SK-N-DZ (cell line): ENCODE measurements at regions not wholly inside any gene's neighbourhood (a gene's known extent, or its start where the extent isn't known, plus 50 kb on each side); places are given as distances from the start of the nearest gene placed in this dataset.
"Not testable (repeated sequence)": the region's sequence is repeated elsewhere in the genome, so short reads cannot be mapped to it uniquely, and the experiment has no call there.

Experiments
- DNase-seq: peaks from one replicate; pipeline ENCODE4 v3.0.0-alpha.2; 2015; ENCODE audit warnings: low spot score

DNA sequence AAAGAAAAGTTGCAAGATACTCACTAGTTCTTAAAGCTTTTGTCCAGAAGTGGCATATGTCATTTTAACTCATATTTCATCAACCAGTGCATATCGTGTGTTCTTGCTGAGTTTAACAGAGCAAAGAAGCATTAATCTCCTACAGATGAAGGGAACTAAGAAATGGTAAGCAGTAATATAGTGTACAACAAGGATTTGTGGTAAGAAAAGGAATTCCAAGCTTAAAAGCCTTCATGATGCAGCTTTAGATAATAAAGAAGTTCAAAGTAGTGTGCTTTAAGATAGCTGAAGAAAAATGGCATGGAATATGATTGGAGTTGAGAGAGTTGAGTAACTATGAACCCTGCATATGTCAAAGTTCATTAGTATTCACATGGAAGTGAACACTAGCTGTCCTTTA lies 649.8 kb upstream of the FSHR start:
- DNase-seq = no peak

DNA sequence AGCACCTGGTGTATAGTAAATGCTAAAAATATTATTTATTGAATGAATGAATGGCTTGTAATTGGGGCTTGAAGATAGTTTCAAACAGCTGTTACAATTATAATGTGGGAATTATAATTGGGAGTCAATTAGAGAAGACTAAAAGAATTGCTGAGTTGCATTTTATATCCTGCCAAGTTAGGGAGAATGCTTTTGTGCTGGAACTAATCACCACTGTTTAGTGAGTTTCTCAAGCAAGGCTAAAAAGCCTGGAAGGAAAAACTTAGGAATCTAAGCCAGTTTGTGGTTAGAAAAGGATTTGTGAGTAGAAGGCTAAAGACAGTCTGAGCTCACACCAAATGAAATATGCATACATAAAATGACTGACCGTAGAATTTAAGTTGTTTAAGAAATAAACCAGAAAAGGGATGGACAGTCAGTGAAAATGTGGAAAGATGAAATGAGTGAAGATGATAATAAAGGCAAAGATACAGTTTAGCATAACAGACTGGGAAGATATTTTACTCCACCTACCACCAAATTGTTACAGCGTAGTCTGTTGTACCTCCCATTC lies 647.7 kb upstream of the FSHR start:
- DNase-seq = no peak

DNA sequence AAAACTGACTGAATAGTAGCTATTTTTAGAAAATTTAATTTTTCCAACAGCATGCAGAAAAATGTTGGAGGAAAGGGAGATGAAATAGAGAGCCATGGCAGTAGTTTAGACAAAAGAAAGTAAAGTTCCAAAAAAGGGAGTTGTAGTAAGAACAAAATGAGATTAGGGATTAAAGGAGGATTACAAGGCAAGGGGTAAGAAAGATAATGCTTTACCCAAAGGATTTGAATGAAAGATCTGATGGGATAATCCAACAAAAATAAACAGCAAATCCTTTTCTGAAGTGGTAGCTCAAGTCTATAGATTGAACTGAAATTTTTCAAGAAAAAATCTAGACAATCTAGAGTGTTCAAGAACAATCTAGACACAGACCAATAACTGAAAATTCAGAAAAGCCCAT lies 644.3 kb upstream of the FSHR start:
- DNase-seq = no peak

DNA sequence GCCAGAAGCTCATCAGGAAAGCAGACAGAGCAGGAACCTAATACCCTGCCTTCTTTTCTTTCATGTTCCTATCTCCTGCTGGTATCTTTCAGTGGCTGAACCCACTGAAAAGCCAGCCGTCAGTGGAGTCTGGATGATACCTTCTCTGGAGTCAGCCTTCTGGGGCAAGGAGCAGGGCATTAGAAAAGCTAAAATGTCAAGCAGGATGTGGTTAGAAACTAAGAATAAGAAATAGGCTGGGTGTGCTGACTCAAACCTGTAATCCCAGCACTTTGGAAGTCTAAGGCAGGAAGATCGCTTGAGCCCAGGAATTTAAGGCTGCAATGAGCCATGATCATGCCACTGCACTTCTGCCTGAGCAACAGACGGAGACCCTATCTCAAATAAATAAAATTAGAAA lies 642.0 kb upstream of the FSHR start:
- peak; percentile 1 for DNase-seq

DNA sequence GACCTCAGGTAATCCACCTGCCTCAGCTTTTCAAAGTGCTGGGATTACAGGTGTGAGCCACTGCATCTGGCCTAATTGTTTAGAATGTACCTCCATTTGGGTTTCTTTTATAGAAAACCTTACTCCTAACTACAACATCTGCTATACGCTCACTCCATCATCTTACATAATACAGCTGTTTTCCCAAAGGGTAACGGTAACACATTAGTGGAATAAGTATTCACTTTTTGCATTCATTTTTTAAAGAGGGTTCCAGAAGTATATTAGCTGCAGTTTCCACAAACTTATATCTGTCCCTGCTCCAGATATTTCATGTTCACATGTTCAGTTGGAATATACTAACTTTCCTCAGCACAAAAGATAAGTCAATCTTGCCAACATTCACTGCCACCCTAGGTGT lies 640.1 kb upstream of the FSHR start:
- no peak for DNase-seq

DNA sequence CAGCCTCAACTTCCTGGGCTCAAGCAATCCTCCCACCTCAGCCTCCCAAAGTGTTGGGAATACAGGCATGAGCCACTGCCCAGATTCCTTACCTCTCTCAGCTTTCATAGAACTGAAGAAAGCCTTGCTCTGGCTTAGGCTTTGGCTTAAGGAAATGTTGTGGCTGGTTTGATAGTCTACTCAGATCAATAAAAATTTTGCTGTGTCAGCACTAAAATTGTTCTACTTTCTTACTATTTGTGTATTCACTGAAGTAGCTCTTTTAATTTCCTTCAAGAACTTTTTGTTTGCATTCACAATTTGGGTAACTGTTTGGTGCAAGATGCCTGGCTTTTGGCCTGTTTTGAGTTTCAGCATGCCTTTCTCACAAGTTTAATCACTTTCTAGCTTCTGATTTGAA lies 634.0 kb upstream of the FSHR start:
- DNase-seq = no peak

DNA sequence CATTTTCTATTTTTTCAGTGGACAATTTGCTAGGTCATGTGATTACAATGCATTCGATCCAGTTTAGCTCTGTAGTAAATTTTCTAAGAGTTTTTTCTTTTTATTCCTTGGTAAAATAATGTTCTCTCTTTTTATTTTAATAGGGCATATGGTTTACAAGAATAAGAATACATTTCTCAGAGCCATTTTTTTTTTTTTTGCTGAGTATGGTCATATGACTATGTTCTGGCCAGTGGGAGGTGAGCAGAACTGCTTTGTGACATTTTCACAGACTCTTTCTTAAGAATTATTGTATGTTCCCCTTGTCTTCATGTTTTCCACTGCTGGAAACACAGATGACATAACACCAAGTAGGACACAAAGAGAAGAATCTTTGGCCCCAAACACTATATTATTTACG lies 626.6 kb upstream of the FSHR start:
- DNase-seq = no peak

DNA sequence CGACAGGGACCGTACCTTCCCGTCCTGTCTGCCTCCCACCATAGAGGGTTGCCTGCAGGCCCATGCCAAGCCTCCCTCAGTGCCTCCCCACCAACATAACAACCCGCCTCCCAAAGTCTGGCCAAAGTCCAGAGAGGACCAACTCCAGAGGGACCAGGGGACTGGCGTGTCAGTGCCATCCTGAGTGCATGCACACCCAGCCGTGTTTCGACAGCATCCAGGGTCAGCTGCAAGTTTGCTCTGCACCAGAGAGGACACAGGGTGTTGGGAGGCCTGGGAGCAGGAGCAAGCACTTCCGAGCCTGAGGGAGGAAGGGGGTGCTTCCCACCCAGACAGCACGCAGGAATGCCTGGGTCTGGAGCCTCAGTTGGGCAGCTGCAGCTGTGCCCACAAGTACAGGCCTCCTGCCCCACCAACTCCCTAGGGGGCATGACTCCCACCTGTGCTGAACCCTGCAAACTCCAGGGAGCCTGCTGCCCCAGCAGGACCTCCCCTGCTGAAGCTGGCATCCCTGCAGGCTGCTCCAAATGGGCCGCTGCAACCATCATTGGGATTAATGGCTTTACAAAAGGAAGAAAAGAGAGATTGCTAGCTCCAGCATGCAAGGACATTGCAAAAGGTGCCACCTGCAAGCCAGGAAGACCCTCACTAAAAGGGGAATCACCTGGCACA lies 618.1 kb upstream of the FSHR start:
- DNase-seq = no peak

DNA sequence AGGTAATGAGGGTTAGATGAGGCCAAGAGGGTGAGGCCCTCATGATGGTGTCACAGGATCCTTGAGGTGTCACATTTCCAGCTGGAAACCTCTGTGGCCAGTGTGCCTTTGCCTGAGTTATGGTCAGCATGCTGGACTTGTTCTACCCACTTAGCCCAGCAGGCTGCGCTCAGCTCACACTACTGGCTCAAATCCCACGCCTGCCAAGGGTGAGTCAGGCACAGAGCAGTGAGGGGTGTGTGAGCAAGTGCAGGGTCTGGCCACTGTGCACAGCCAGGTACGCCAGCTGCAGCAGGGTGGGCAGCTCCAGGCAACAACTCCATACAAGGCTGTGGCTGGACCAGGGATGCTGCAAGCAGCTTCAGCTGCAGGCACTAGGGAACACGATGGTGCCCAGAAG lies 616.6 kb upstream of the FSHR start:
- peak; percentile 10 for DNase-seq

DNA sequence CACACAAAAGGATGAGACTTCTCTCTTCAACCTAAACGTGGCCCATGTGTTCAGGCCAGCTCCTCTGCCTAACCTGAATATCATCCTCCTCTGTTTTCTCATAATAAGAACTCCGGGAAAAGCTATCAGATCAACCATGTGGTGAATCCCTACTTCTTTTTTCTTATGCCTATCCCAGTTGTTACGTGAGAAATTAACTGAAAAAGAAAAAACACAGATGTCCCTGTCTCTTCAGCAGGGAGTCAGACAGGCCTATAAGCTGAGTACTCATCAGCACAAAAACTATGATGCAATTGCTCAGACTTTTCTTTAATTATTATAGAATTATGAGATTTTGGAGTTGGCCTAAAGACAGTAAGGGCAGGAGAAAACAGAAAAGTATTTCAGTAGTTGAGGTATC lies 613.0 kb upstream of the FSHR start:
- DNase-seq = no peak

DNA sequence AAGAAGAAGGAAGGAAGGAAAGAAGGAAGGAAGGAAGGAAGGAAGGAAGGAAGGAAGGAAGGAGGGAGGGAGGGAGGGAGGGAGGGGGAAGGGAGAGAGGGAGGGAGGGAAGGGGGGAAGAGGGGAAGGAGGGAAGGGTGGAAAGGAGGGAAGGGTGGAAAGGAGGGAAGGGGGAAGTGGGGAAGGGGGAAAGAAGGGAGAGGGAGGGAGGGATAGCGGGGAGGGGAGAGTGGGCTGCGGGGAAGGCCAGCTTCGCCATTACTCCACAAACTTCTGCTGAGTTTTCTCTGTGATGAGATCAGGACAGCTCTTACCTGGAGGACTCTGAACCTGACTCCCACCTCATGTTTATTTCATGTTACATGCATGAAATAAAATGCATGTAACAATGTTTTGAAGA lies 601.5 kb upstream of the FSHR start:
- no peak for DNase-seq

DNA sequence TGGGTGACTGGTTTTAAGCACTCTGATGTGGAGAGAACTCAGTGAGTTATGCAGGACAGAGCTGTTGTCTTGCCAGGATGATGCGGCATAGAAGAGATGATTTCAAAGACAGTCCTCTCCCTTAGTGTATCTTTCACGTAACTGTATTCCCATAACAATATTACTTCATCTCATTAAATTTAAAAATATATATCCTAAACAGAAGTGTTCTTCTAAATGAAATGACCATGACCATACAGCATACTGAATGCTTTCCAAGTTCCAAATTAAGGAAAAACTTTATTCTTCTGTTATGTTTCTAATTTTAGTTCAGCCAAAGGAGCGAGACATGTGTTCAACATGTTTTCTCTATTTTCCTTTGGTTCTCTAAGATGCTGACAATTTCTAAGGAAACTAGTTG lies 600.1 kb upstream of the FSHR start:
- DNase-seq = no peak

DNA sequence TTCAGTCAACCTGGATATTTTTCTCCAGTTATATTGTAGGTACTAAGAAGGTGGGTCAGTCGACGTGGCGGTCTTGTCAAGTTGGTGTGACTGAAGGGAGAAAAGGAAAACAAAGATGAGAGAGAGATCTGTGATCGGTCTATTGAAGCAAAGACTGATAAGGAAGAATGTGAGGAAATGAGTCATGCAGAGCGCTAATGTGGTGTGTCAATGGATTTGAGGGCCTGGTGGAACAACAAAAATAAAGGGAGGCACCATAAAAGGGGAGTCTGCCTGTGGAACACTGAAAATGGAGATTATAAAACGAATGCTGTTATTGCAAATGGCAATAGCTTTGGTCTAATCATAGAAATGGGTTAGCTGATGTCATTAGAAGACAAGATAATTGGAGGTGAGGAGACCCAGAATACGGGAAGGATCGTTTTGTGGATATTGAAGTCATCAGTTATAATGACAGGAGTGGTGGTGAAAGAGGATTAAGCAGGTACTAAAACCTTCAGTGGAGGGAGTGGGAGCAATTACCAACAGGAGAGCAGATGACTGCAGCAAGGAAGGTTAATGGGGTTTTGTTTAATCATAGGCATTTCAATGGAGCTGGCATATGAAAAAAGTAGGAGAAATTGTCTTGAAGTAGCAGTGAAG lies 599.1 kb upstream of the FSHR start:
- peak; percentile 98 for DNase-seq

DNA sequence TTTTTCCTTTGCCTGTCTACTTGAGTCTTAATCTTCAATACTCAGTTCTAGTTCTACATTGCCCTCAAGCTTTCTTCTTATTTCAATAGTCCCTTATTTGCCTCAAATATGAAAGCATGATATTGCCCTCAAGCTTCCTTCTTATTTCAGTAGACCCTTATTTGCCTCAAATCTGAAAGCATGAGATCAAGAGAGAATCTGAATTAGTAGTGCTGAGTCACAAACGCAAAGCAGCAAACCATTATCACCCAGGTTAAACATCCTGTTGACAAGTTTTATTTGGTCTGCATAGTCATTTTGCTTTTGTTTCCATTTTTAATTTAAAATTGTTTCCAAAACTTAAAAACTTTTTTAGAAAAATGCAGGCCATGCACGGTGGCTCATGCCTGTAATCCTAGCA lies 583.3 kb upstream of the FSHR start:
- no peak for DNase-seq

DNA sequence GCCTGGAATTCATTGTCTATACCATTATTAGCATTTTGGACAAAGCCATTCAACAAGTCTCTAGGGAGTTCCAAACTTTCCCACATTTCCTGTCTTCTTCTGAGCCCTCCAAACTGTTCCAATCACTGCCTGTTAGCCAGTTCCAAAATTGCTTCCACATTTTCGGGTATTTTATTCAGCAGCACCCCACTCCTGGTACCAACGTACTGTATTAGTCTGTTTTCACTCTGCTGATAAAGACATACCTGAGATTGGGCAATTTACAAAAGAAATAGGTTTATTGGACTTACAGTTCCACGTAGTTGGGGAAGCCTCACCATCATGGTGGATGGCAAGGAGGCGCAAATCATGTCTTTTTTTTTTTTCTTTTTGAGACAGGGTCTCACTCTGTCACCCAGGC lies 578.6 kb upstream of the FSHR start:
- DNase-seq = not testable (repeated sequence)

DNA sequence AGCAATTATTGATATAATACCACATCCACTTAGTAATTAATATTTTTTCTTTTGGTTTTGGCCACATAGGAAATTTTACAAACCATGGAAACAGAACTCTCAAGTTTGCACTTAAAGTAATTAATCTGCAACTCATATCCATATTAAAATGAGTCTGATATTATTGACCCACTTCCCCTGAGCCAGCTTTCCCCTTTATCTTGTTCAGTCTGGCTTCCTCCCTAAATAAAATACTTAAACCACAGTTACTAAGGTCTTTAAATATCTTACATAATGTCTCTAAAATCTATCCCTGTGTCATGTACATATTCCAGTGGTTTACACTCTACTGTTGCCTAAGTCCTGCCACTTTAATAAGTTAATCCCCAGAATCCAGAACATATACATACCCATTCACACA lies 564.9 kb upstream of the FSHR start:
- DNase-seq = no peak

DNA sequence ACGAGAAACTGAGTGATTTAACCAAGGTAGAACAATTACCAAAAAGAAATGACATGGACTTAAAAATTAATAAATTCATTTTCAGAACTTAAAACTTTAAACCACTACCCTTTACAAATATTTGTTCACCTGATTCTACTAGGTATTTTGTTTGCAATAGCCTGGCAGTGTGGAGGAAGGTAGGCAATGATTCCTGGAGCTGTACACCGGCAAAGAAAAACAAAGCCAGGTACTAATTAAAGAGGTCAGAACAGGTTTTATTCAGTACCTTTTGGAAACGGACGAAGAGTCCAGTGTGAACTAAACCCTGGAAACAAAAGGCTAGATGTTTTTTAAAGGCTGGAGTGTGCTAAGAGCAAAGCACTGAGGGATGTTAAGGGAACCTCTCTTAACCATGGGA lies 561.3 kb upstream of the FSHR start:
- no peak for DNase-seq

DNA sequence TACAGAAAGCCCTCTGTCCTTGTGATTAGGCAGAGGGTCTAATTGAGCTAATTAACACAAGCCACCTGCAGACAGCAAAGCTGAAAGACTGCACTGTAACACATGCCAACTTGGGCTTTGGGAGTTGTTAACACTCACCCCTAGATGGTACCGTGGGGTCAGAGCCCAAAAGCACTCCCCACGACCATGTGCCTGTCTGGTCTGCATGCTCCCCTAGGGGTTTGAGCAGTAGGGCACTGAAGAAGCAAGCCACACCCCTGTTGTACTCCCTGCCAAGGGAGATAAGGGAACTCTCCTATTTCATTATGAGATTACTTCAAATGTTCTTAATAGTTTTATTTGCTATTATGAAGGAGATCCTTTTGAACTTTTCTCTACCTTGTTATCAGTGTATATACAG lies 560.1 kb upstream of the FSHR start:
- DNase-seq = no peak

DNA sequence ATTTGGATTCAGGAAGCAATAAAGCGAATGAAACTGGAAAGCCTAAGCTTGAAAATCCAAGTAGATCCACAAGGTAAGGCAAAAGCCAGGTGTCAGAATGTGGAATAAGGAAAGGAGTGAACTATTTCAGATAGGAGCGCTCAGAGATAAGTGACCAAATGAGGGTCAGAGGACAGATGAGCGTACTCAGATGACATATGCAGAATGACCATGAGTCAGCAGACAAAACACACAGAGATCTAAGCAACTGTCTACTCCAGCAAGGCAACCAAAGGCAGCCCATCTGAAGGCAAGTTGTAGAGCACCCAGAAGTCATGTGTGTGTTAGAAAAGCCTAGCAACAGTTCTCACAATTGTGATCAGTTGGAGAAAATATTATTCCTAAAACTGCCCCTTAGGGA lies 548.4 kb upstream of the FSHR start:
- no peak for DNase-seq

DNA sequence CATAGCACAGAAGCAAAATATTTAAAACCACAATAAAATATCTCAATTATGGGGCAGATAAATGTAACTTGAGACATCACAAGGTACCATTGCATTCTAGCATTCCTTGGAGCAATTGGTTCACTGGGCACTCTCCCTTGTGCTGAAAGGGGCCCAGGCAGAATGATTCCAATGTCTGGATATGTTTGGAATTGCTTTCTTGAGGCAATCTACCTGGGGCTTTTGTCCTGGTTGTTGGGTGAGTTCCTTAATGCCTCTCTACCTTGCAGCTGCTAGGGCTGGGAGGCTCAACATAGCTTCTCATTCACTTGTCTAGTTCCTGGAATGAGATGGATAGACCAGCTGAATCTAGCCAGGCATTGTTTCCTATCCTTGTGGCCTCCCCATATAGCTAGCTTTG lies 539.6 kb upstream of the FSHR start:
- no peak for DNase-seq

DNA sequence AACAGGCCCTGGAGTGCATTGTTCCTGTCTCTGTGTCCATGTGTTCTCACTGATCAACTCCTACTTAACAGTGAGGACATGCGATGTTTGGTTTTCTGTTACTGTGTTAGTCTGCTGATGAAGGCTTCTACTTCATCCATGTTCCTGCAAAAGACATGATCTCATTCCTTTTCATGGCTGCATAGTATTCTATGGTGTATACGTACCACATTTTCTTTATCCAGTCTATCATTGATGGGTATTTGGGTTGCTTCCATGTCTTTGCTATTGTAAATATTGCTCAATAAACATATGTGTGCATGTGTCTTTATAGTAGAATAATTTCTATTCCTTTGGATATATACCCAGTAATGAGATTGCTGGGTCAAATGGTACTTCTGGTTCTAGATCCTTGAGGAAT lies 537.7 kb upstream of the FSHR start:
- DNase-seq = not testable (repeated sequence)

DNA sequence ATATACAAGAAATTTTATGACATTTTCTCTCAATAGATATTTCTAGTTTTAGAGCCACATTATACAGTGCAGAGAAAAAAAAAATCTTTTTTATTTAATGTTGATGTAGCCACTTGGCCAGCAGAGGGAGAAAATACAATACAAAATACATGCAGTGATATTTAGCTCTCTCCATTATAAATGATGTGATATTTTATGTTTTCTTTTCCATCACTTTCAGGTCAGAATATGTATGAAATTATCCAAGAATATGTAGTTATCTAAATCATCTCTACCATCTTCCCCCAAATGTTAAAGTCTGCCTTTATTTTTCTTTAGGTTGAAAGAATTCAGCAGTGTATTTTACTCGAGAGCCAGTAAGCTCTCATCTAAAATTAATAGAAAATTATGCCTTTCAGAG lies 533.6 kb upstream of the FSHR start:
- DNase-seq = peak; percentile 13

DNA sequence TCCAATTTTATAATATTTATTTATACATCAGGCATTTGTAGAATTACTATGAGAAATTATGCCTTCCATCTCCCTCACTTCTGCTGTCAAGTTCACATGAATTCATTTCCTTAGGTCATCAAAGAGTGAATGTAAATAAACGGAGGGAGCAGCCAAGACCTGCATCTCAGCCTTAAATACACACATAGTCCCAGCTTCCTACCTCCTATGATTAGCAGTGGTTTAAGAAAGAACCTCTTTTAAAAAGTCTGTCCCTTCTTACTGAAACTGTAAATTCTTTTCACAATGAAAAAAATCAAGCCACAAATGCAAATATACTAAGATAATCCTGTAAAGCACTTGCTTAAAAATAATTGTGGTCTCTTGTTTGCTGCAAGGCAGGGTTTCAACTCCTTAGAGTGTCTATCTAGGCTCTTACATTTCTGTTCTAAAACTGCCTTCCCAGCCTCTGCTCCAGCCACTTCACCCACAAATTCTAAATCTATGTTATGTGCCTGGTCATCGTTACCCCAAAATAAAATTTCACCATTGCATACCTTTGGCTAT lies 532.7 kb upstream of the FSHR start:
- DNase-seq = no peak
